Bronchial epithelial cell (primary cell): ENCODE measurements at regions not wholly inside any gene's neighbourhood (a gene's known extent, or its start where the extent isn't known, plus 50 kb on each side); places are given as distances from the start of the nearest gene placed in this dataset.

Source experiments
- DNase-seq: peaks from one replicate; pipeline ENCODE4 v3.0.0-alpha.2; 2010; ENCODE audit warnings: low read depth
- FAIRE-seq: peaks from 2 replicates; lab custom pipeline; 2011; peaks lifted over from hg19 to GRCh38; lab: Jason Lieb, UNC
- H3K27me3 ChIP-seq: 2 replicates; pipeline ENCODE4 v1.5.1; 2011; ENCODE audit warnings: low read length; ENCODE audit not compliant: control insufficient read depth, insufficient read depth
- H3K36me3 ChIP-seq: 2 replicates; pipeline ENCODE4 v1.5.1; 2011; ENCODE audit warnings: low read length; ENCODE audit not compliant: control insufficient read depth, insufficient read depth
- H3K4me3 ChIP-seq: 2 replicates; pipeline ENCODE4 v1.5.1; 2011; ENCODE audit warnings: mild to moderate bottlenecking, low read depth, low read length, control low read depth
- TF ChIP-seq, protein P1 (sequence below): IDR thresholded peaks from 2 replicates; pipeline ENCODE4 v1.5.1; 2011; ENCODE audit warnings: mild to moderate bottlenecking, moderate library complexity, low read length, control low read depth, inconsistent platforms; ENCODE audit not compliant: insufficient read depth, severe bottlenecking

DNA sequence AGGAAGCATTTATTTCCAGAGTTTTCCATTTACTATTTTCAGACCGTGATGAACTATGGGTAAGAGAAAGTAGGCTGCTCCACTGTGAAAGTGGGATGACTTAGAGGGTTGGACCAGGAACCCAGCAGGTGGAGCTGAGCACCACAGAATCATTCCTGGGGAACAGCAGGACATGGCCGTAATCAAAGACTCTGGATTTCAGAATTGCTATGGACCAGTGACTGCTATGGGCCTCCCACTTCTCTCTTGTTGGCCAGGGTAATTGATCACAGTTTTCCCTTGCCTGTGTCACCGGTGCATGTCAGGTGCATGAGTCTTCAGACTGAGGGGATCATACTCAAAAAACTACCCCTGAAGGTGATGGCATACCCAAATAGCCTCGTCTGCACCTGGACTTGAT is 90.6 kb upstream of the GPC1 start:
- FAIRE-seq (no peak), DNase-seq (no peak)
- TF ChIP-seq, protein P1, sequence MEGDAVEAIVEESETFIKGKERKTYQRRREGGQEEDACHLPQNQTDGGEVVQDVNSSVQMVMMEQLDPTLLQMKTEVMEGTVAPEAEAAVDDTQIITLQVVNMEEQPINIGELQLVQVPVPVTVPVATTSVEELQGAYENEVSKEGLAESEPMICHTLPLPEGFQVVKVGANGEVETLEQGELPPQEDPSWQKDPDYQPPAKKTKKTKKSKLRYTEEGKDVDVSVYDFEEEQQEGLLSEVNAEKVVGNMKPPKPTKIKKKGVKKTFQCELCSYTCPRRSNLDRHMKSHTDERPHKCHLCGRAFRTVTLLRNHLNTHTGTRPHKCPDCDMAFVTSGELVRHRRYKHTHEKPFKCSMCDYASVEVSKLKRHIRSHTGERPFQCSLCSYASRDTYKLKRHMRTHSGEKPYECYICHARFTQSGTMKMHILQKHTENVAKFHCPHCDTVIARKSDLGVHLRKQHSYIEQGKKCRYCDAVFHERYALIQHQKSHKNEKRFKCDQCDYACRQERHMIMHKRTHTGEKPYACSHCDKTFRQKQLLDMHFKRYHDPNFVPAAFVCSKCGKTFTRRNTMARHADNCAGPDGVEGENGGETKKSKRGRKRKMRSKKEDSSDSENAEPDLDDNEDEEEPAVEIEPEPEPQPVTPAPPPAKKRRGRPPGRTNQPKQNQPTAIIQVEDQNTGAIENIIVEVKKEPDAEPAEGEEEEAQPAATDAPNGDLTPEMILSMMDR = peak; percentile 18
- no peaks in the 10 kb centered on the region for H3K36me3 ChIP-seq
- H3K27me3 ChIP-seq = no peaks in the 10 kb centered on the region
- no peak overlapping the region for H3K4me3 ChIP-seq

DNA sequence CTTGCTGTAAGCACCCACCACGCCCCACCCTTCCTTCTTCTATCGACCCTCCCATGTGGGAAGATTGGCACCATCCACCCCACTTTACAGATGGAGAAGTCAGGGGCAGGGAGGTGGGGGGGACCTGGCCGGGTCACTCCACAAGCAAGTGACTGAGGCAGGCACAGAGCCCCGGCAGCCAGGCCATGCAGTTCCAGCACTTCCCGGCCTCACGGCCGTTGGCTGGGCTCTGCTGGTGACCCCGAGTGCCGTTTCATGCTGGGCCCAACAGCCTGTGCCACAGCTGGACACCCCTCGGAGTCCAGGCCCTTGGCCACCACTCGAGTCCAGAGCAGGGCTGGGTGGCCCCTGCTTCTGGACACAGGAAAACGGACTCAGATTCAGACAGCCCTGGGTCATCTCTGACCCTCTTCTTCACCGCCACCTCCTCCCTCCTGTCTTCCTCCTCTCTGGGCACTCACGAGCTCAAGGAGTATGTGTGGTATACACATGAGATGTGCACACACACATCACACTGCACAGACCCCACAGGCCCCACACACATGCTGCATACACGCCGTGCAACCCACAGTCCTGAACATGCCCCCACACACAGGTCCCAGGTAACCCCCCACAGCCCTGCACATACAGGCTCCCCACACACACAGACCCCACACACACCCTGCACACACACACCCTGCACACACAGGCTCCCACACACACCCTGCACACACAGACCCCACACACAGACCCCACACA is 89.3 kb upstream of the GPC1 start:
- Histone ChIP-seq H3K27me3 (no peaks in the 10 kb centered on the region), H3K36me3 (no peaks in the 10 kb centered on the region), H3K4me3 (no peak overlapping the region)
- FAIRE-seq (peak; percentile 90), DNase-seq (no peak)
- TF ChIP-seq, protein P1 = no peak

DNA sequence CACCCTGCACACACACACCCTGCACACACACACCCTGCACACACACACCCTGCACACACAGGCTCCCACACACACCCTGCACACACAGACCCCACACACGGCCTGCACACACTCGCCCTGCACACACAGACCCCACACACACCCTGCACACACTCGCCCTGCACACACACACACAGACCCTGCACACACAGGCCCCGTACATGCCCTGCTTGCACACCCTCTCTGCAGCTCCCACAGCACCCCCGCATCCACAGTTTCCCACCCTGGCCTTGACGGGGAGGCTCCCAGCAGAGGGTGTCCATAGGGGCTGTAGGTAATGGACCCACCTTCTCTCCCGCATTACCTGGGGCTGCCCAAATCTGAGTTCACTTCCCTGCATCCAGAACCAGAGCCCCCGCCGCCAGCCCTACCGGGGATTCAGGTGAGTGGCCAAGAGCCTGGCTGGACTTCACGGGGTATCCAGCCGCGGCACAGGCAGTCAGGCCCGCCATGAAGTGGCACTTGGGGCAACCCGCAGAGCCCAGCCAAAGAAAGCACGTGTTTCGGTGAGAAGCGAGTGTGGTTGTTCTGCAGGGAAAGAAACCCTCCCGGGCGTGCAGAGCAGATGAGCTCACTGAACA is 88.6 kb upstream of the GPC1 start:
- TF ChIP-seq, protein P1 = no peak
- FAIRE-seq = no peak
- H3K36me3 ChIP-seq = no peaks in the 10 kb centered on the region
- DNase-seq = no peak
- no peaks in the 10 kb centered on the region for H3K27me3 ChIP-seq
- H3K4me3 ChIP-seq = no peak overlapping the region

GRCh38 chr2:240347373-240347940 is 88.0 kb upstream of the GPC1 start:
- Histone ChIP-seq H3K36me3 (no peaks in the 10 kb centered on the region), H3K27me3 (no peaks in the 10 kb centered on the region), H3K4me3 (no peak overlapping the region)
- TF ChIP-seq, protein P1 = no peak
- DNase-seq (no peak), FAIRE-seq (no peak)

GRCh38 chr2:240347949-240348500 is 87.4 kb upstream of the GPC1 start:
- DNase-seq = no peak
- H3K27me3 ChIP-seq = no peaks in the 10 kb centered on the region
- no peak for FAIRE-seq
- H3K36me3 ChIP-seq = no peaks in the 10 kb centered on the region
- no peak overlapping the region for H3K4me3 ChIP-seq
- TF ChIP-seq, protein P1 = no peak
